Liver (tissue), 8 donors: ENCODE measurements at regions not wholly inside any gene's neighbourhood (a gene's known extent, or its start where the extent isn't known, plus 50 kb on each side); places are given as distances from the start of the nearest gene placed in this dataset.

Experiments
- DNase-seq: peaks from one replicate; pipeline ENCODE4 v3.0.0-alpha.2; 2017; ENCODE audit warnings: low spot score
- H3K27ac ChIP-seq, 2 donors: one replicate each; pipeline ENCODE4 v1.7.0; 2013; ENCODE audit warnings: inconsistent platforms in 2 of 2, low read length in 2 of 2, control low read depth in 1 of 2, low read depth in 1 of 2, mild to moderate bottlenecking in 1 of 2
- H3K27me3 ChIP-seq, 4 donors: one replicate each; pipeline versions ENCODE4 v1.6.1 to v1.7.0; 2013; ENCODE audit warnings: low read length in 3 of 4, inconsistent platforms in 1 of 4, mild to moderate bottlenecking in 1 of 4, moderate library complexity in 1 of 4; ENCODE audit not compliant: control insufficient read depth in 4 of 4, insufficient read depth in 4 of 4
- H3K36me3 ChIP-seq, 4 donors: one replicate each; pipeline versions ENCODE4 v1.6.1 to v1.7.0; 2013; ENCODE audit warnings: low read length in 3 of 4, mild to moderate bottlenecking in 3 of 4, low read depth in 1 of 4, moderate library complexity in 1 of 4; ENCODE audit not compliant: control insufficient read depth in 4 of 4, insufficient read depth in 3 of 4
- H3K4me1 ChIP-seq, 4 donors: one replicate each; pipeline versions ENCODE4 v1.6.1 to v1.7.0; 2013; ENCODE audit warnings: low read length in 3 of 4, mild to moderate bottlenecking in 3 of 4, moderate library complexity in 1 of 4; ENCODE audit not compliant: control insufficient read depth in 4 of 4, insufficient read depth in 4 of 4
- H3K4me3 ChIP-seq, 3 donors: one replicate each; pipeline versions ENCODE4 v1.6.1 to v1.7.0; 2013; ENCODE audit warnings: low read length in 3 of 3, control low read depth in 1 of 3, low read depth in 1 of 3, mild to moderate bottlenecking in 1 of 3
- H3K9ac ChIP-seq, 2 donors: one replicate each; pipeline ENCODE4 v1.7.0; 2013; ENCODE audit warnings: low read length in 2 of 2, mild to moderate bottlenecking in 2 of 2, moderate library complexity in 2 of 2, control low read depth in 1 of 2, low read depth in 1 of 2
- H3K9me3 ChIP-seq, 4 donors: one replicate each; pipeline versions ENCODE4 v1.6.1 to v1.7.0; 2013; ENCODE audit warnings: low read length in 3 of 4; ENCODE audit not compliant: control insufficient read depth in 4 of 4
- ATF3 ChIP-seq: IDR thresholded peaks from 2 replicates; pipeline ENCODE4 v1.6.1; 2016; ENCODE audit warnings: antibody characterized with exemption
- CTCF ChIP-seq: fragments of 150-350 bp; IDR thresholded peaks from 2 replicates; pipeline ENCODE4 v1.5.1; 2017; ENCODE audit warnings: improper control_type of control experiment, low read depth, low read length; ENCODE audit not compliant: missing input control
- EGR1 ChIP-seq, 2 donors: IDR thresholded peaks; 2 replicates each; pipeline ENCODE4 v1.6.1; 2016 to 2018; ENCODE audit warnings: antibody characterized with exemption in 2 of 2, low read depth in 2 of 2
- FOXA1 ChIP-seq: IDR thresholded peaks from 2 replicates; pipeline ENCODE4 v1.6.1; 2016; ENCODE audit warnings: antibody characterized with exemption
- FOXA2 ChIP-seq: IDR thresholded peaks from 2 replicates; pipeline ENCODE4 v1.6.1; 2016; ENCODE audit warnings: antibody characterized with exemption
- GABPA ChIP-seq, 2 donors: IDR thresholded peaks in 1 of 2; conservative IDR thresholded peaks in 1 of 2; 2 replicates each; pipeline ENCODE4 v1.6.1; 2016; ENCODE audit warnings: antibody characterized with exemption in 2 of 2, mild to moderate bottlenecking in 1 of 2, moderate library complexity in 1 of 2
- HNF4A ChIP-seq, 2 donors: conservative IDR thresholded peaks; 2 replicates each; pipeline ENCODE4 v1.6.1; 2016; ENCODE audit warnings: antibody characterized with exemption in 2 of 2, mild to moderate bottlenecking in 2 of 2
- HNF4G ChIP-seq: IDR thresholded peaks from 2 replicates; pipeline ENCODE4 v1.6.1; 2016; ENCODE audit warnings: antibody characterized with exemption
- JUND ChIP-seq, 2 donors: IDR thresholded peaks; 2 replicates each; pipeline ENCODE4 v1.6.1; 2016; ENCODE audit warnings: antibody characterized with exemption in 2 of 2
- MAX ChIP-seq: IDR thresholded peaks from 2 replicates; pipeline ENCODE4 v1.6.1; 2016; ENCODE audit warnings: antibody characterized with exemption
- NR2F2 ChIP-seq: IDR thresholded peaks from 2 replicates; pipeline ENCODE4 v1.6.1; 2016; ENCODE audit warnings: antibody characterized with exemption
- RAD21 ChIP-seq, 2 donors: IDR thresholded peaks; 2 replicates each; pipeline ENCODE4 v1.6.1; 2016; ENCODE audit warnings: antibody characterized with exemption in 2 of 2, mild to moderate bottlenecking in 2 of 2
- REST ChIP-seq: IDR thresholded peaks from 2 replicates; pipeline ENCODE4 v1.6.1; 2016; ENCODE audit warnings: antibody characterized with exemption, mild to moderate bottlenecking
- RXRA ChIP-seq, 2 donors: IDR thresholded peaks; 2 replicates each; pipeline ENCODE4 v1.6.1; 2017 to 2018; ENCODE audit warnings: antibody characterized with exemption in 2 of 2, mild to moderate bottlenecking in 1 of 2
- SP1 ChIP-seq: IDR thresholded peaks from 2 replicates; pipeline ENCODE4 v1.6.1; 2018; ENCODE audit warnings: antibody characterized with exemption, mild to moderate bottlenecking
- TAF1 ChIP-seq: conservative IDR thresholded peaks from 2 replicates; pipeline ENCODE4 v1.6.1; 2016; ENCODE audit warnings: antibody characterized with exemption, mild to moderate bottlenecking
- YY1 ChIP-seq: IDR thresholded peaks from 2 replicates; pipeline ENCODE4 v1.6.1; 2016; ENCODE audit warnings: antibody characterized with exemption, mild to moderate bottlenecking
- ZBTB33 ChIP-seq: IDR thresholded peaks from 2 replicates; pipeline ENCODE4 v1.6.1; 2016; ENCODE audit warnings: antibody characterized with exemption
- WGBS: extraction: QIAGEN DNeasy Blood & Tissue Kit; methylation state at CpG from one replicate; pipeline ENCODE4 v1.1.7; 2013; 5-methylcytosine and 5-hydroxymethylcytosine counted together
- donor health status: healthy.
- donor health status: healthy.
- donor health status: healthy.
- donor health status: healthy.
- donor health status: healthy.

GRCh38 chr4:74547042-74547441 is 102.1 kb downstream of the AREG start:
- Histone ChIP-seq H3K4me1 (peaks cover 0 to 10% (median 0%) of the 10 kb centered on the region in 4 donors), H3K27me3 (no peaks in the 10 kb centered on the region), H3K4me3 (no peak overlapping the region), H3K27ac (no peak overlapping the region), H3K36me3 (no peaks in the 10 kb centered on the region), H3K9ac (no peak overlapping the region), H3K9me3 (no peaks in the 10 kb centered on the region)
- no peak for DNase-seq
- TF ChIP-seq EGR1 (IDR thresholded peaks at IDR 0.05; ENCODE audit: low read depth in 2 of 2) (no peak), TAF1 (no peak), ATF3 (no peak), FOXA1 (no peak), SP1 (no peak), RXRA (IDR thresholded peaks at IDR 0.05) (no peak), REST (no peak), HNF4G (no peak), RAD21 (IDR thresholded peaks at IDR 0.05) (no peak), JUND (IDR thresholded peaks at IDR 0.05) (no peak), MAX (no peak), NR2F2 (no peak), HNF4A (conservative IDR thresholded peaks at IDR 0.05) (no peak), YY1 (no peak), CTCF (no peak), ZBTB33 (no peak), GABPA (IDR thresholded peaks at IDR 0.05 in 1 of 2, conservative IDR thresholded peaks at IDR 0.05 in 1 of 2) (no peak), FOXA2 (no peak)

GRCh38 chr4:74548561-74548960 is 103.6 kb downstream of the AREG start:
- TF ChIP-seq TAF1: no peak
- no peak for TF ChIP-seq HNF4G
- no peak for TF ChIP-seq JUND (IDR thresholded peaks at IDR 0.05)
- no peak for TF ChIP-seq FOXA2
- TF ChIP-seq CTCF: no peak
- TF ChIP-seq SP1: no peak
- TF ChIP-seq EGR1 (IDR thresholded peaks at IDR 0.05; ENCODE audit: low read depth in 2 of 2): no peak
- TF ChIP-seq GABPA (IDR thresholded peaks at IDR 0.05 in 1 of 2, conservative IDR thresholded peaks at IDR 0.05 in 1 of 2): no peak
- no peak for TF ChIP-seq FOXA1
- no peak for TF ChIP-seq HNF4A (conservative IDR thresholded peaks at IDR 0.05)
- no peak for TF ChIP-seq ATF3
- no peak for TF ChIP-seq REST
- 80% methylated on average over 2 of the region's 2 CpGs for WGBS
- H3K9me3 ChIP-seq: no peaks in the 10 kb centered on the region
- H3K9ac ChIP-seq: no peak overlapping the region
- H3K4me1 ChIP-seq: peaks cover 0 to 10% (median 0%) of the 10 kb centered on the region in 4 donors
- H3K27me3 ChIP-seq: no peaks in the 10 kb centered on the region
- H3K36me3 ChIP-seq: no peaks in the 10 kb centered on the region
- no peak for DNase-seq
- H3K27ac ChIP-seq: no peak overlapping the region
- no peak overlapping the region for H3K4me3 ChIP-seq
